H9 (cell line): ENCODE measurements at regions not wholly inside any gene's neighbourhood (a gene's known extent, or its start where the extent isn't known, plus 50 kb on each side); places are given as distances from the start of the nearest gene placed in this dataset.

Experiments used
- DNase-seq: peaks from one replicate; pipeline ENCODE4 v3.0.0-alpha.2; 2017
- H2AFZ ChIP-seq: one replicate; pipeline ENCODE4 v1.6.1; 2013; ENCODE audit warnings: mild to moderate bottlenecking, low read length, control low read depth, moderate library complexity
- H2AK5ac ChIP-seq: 2 replicates; pipeline ENCODE4 v1.6.1; 2013; ENCODE audit warnings: low read length, control low read depth, mixed read lengths; ENCODE audit not compliant: insufficient read length
- H2BK120ac ChIP-seq: one replicate; pipeline ENCODE4 v1.6.1; 2013; ENCODE audit warnings: low read depth, mild to moderate bottlenecking, low read length, control low read depth, inconsistent platforms; ENCODE audit not compliant: poor library complexity, severe bottlenecking
- H2BK12ac ChIP-seq: 2 replicates; pipeline ENCODE4 v1.6.1; 2013; ENCODE audit warnings: low read length, control low read depth, mixed read lengths, low read depth; ENCODE audit not compliant: insufficient read length
- H2BK15ac ChIP-seq: 2 replicates; pipeline ENCODE4 v1.6.1; 2013; ENCODE audit warnings: low read depth, low read length, control low read depth
- H2BK20ac ChIP-seq: one replicate; pipeline ENCODE4 v1.6.1; 2013; ENCODE audit warnings: low read depth, mild to moderate bottlenecking, low read length, control low read depth, inconsistent platforms; ENCODE audit not compliant: poor library complexity, severe bottlenecking
- H2BK5ac ChIP-seq: 2 replicates; pipeline ENCODE4 v1.6.1; 2013; ENCODE audit warnings: low read length, control low read depth, mixed read lengths; ENCODE audit not compliant: insufficient read length
- H3K14ac ChIP-seq: 2 replicates; pipeline ENCODE4 v1.6.1; 2013; ENCODE audit warnings: low read length, control low read depth; ENCODE audit not compliant: insufficient read depth
- H3K18ac ChIP-seq: 2 replicates; pipeline ENCODE4 v1.6.1; 2013; ENCODE audit warnings: low read depth, mild to moderate bottlenecking, mixed read lengths, low read length, control low read depth; ENCODE audit not compliant: insufficient read length
- H3K23ac ChIP-seq: 2 replicates; pipeline ENCODE4 v1.6.1; 2013; ENCODE audit warnings: low read length, control low read depth, mixed read lengths, low read depth; ENCODE audit not compliant: insufficient read length
- H3K23me2 ChIP-seq: 2 replicates; pipeline ENCODE4 v1.6.1; 2013; ENCODE audit warnings: low read depth, mild to moderate bottlenecking, mixed read lengths, low read length, control low read depth; ENCODE audit not compliant: insufficient read length, poor library complexity, severe bottlenecking
- H3K27ac ChIP-seq: 2 replicates; pipeline ENCODE4 v1.5.1; 2013; ENCODE audit warnings: low read length, control low read depth, mixed read lengths, low read depth; ENCODE audit not compliant: insufficient read length
- H3K27me3 ChIP-seq: 2 replicates; pipeline ENCODE4 v1.6.1; 2013; ENCODE audit warnings: low read length, control low read depth, inconsistent platforms; ENCODE audit not compliant: insufficient read depth
- H3K4ac ChIP-seq: 2 replicates; pipeline ENCODE4 v1.6.1; 2013; ENCODE audit warnings: low read depth, mild to moderate bottlenecking, control low read depth, inconsistent platforms, low read length, moderate library complexity
- H3K4me1 ChIP-seq: 2 replicates; pipeline ENCODE4 v1.6.1; 2013; ENCODE audit warnings: low read length, control low read depth, inconsistent platforms; ENCODE audit not compliant: insufficient read depth
- H3K4me2 ChIP-seq: 2 replicates; pipeline ENCODE4 v1.6.1; 2013; ENCODE audit warnings: low read length, control low read depth, mixed read lengths; ENCODE audit not compliant: insufficient read length, insufficient read depth
- H3K56ac ChIP-seq: 2 replicates; pipeline ENCODE4 v1.6.1; 2013; ENCODE audit warnings: low read depth, mild to moderate bottlenecking, mixed read lengths, low read length, control low read depth; ENCODE audit not compliant: insufficient read length
- H3K79me1 ChIP-seq: 2 replicates; pipeline ENCODE4 v1.6.1; 2013; ENCODE audit warnings: low read depth, mild to moderate bottlenecking, moderate library complexity, low read length, control low read depth, inconsistent platforms; ENCODE audit not compliant: insufficient read depth, poor library complexity, severe bottlenecking
- H3K79me2 ChIP-seq: 2 replicates; pipeline ENCODE4 v1.6.1; 2013; ENCODE audit warnings: low read length, control low read depth, inconsistent platforms; ENCODE audit not compliant: insufficient read depth
- H3K9ac ChIP-seq: 2 replicates; pipeline ENCODE4 v1.6.1; 2013; ENCODE audit warnings: low read length, control low read depth, mixed read lengths; ENCODE audit not compliant: insufficient read length; ENCODE audit errors: extremely low read depth
- H3K9me3 ChIP-seq: one replicate; pipeline ENCODE4 v1.6.1; 2013; ENCODE audit warnings: low read depth, low read length, inconsistent platforms; ENCODE audit not compliant: control insufficient read depth
- H3T11ph ChIP-seq: one replicate; pipeline ENCODE4 v1.6.1; 2013; ENCODE audit warnings: mild to moderate bottlenecking, low read length, control low read depth, inconsistent platforms
- H4K20me1 ChIP-seq: one replicate; pipeline ENCODE4 v1.6.1; 2013; ENCODE audit not compliant: control insufficient read depth, insufficient read length, insufficient read depth
- H4K5ac ChIP-seq: 2 replicates; pipeline ENCODE4 v1.6.1; 2013; ENCODE audit warnings: low read depth, mild to moderate bottlenecking, mixed read lengths, low read length, control low read depth; ENCODE audit not compliant: insufficient read length
- H4K8ac ChIP-seq: replicated peaks from 2 replicates; pipeline ENCODE4 v1.6.1; 2013; ENCODE audit warnings: low read length, control low read depth, mixed read lengths, low read depth; ENCODE audit not compliant: insufficient read length
- H4K91ac ChIP-seq: 2 replicates; pipeline ENCODE4 v1.6.1; 2013; ENCODE audit warnings: low read depth, mild to moderate bottlenecking, moderate library complexity, mixed read lengths, low read length, control low read depth; ENCODE audit not compliant: insufficient read length
- H3K27ac Mint-ChIP-seq, 3 experiments: 2 replicates in 2 of 3; 3 replicates in 1 of 3; pipeline ENCODE4 v1.8.0; 2020 to 2021; ENCODE audit warnings: mixed read lengths in 3 of 3, mild to moderate bottlenecking in 1 of 3, moderate library complexity in 1 of 3
- H3K27me3 Mint-ChIP-seq: 2 replicates; pipeline ENCODE4 v1.8.0; 2021; ENCODE audit warnings: low read depth, mild to moderate bottlenecking, moderate library complexity, mixed read lengths
- H3K36me3 Mint-ChIP-seq, 3 experiments: 2 replicates in 2 of 3; 3 replicates in 1 of 3; pipeline ENCODE4 v1.8.0; 2020 to 2021; ENCODE audit warnings: low read depth in 3 of 3, mixed read lengths in 3 of 3; ENCODE audit not compliant: insufficient read depth in 1 of 3
- H3K4me1 Mint-ChIP-seq, 2 experiments: 2 replicates each; pipeline ENCODE4 v1.8.0; 2020; ENCODE audit warnings: mixed read lengths in 2 of 2
- H3K4me3 Mint-ChIP-seq, 2 experiments: 2 replicates in 1 of 2; 3 replicates in 1 of 2; pipeline ENCODE4 v1.8.0; 2020 to 2021; ENCODE audit warnings: mild to moderate bottlenecking in 2 of 2, mixed read lengths in 2 of 2, moderate library complexity in 1 of 2
- H3K9me3 Mint-ChIP-seq, 2 experiments: 2 replicates in 1 of 2; 3 replicates in 1 of 2; pipeline ENCODE4 v1.8.0; 2020; ENCODE audit warnings: mild to moderate bottlenecking in 2 of 2, mixed read lengths in 2 of 2, moderate library complexity in 1 of 2
- WGBS: extraction: QIAGEN DNeasy Blood & Tissue Kit; methylation state at CpG from one replicate; pipeline ENCODE4 v1.1.7; 2013; ENCODE audit warnings: missing lambda C conversion rate, low lambda C conversion rate, mixed read lengths; ENCODE audit not compliant: insufficient read length; ENCODE audit errors: extremely low coverage; 5-methylcytosine and 5-hydroxymethylcytosine counted together
- TF ChIP-seq, protein P1 (sequence below): fragments of 200-600 bp; sonication (generic); conservative IDR thresholded peaks from 3 replicates; pipeline ENCODE4 v1.8.0; 2021; ENCODE audit warnings: antibody characterized with exemption, mild to moderate bottlenecking

DNA sequence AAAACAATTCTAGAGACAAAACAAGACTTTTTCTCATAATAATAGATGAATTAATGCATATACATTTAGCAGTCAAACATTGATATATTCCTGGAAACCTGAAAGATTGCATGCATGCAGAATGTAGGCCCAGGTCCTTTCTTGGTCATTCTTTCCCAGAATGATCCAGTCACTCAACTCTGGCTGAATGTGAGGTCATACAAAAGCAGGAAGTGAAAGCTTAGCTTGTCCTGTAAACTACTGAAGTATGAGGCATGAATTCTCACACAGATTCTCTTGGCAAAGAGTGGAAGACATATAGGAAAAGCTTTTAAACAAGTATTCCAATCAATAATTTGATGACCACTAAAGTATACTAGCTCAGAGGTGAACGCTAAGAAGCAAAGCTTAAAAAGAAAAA lies 253.9 kb downstream of the PPP1R3A start:
- no peak overlapping the region for H3K23ac ChIP-seq
- H3K27me3 Mint-ChIP-seq: no peaks in the 10 kb centered on the region
- no peak overlapping the region for H3K56ac ChIP-seq
- H2BK15ac ChIP-seq: no peak overlapping the region
- peaks cover 0 to 8% (median 4%) of the 10 kb centered on the region in 3 experiments; a peak in 4 of 7 replicates for H3K36me3 Mint-ChIP-seq
- no peak overlapping the region for H3K14ac ChIP-seq
- H3T11ph ChIP-seq: no peak overlapping the region
- H4K91ac ChIP-seq: no peak overlapping the region
- H2BK20ac ChIP-seq: no peak overlapping the region
- no peak overlapping the region for H2AK5ac ChIP-seq
- H3K27ac ChIP-seq: no peak overlapping the region
- no peak overlapping the region for H3K4me2 ChIP-seq
- H3K9me3 Mint-ChIP-seq: peaks cover 8 to 25% of the 10 kb centered on the region in 2 experiments
- H2BK5ac ChIP-seq: no peak overlapping the region
- H3K18ac ChIP-seq: no peak overlapping the region
- no peak overlapping the region for H3K4me3 Mint-ChIP-seq
- H3K4me1 Mint-ChIP-seq: no peaks in the 10 kb centered on the region
- no peaks in the 10 kb centered on the region for H3K4me1 ChIP-seq
- no peaks in the 10 kb centered on the region for H4K20me1 ChIP-seq
- H4K8ac ChIP-seq: no peak overlapping the region
- no peak overlapping the region for H2BK12ac ChIP-seq
- no peaks in the 10 kb centered on the region for H3K27me3 ChIP-seq
- no peak overlapping the region for H2AFZ ChIP-seq
- DNase-seq: no peak
- no peak overlapping the region for H2BK120ac ChIP-seq
- TF ChIP-seq, protein P1, sequence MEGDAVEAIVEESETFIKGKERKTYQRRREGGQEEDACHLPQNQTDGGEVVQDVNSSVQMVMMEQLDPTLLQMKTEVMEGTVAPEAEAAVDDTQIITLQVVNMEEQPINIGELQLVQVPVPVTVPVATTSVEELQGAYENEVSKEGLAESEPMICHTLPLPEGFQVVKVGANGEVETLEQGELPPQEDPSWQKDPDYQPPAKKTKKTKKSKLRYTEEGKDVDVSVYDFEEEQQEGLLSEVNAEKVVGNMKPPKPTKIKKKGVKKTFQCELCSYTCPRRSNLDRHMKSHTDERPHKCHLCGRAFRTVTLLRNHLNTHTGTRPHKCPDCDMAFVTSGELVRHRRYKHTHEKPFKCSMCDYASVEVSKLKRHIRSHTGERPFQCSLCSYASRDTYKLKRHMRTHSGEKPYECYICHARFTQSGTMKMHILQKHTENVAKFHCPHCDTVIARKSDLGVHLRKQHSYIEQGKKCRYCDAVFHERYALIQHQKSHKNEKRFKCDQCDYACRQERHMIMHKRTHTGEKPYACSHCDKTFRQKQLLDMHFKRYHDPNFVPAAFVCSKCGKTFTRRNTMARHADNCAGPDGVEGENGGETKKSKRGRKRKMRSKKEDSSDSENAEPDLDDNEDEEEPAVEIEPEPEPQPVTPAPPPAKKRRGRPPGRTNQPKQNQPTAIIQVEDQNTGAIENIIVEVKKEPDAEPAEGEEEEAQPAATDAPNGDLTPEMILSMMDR: no peak
- no peaks in the 10 kb centered on the region for H3K79me1 ChIP-seq
- H4K5ac ChIP-seq: no peak overlapping the region
- no peaks in the 10 kb centered on the region for H3K23me2 ChIP-seq
- no peaks in the 10 kb centered on the region for H3K9me3 ChIP-seq
- H3K9ac ChIP-seq: no peak overlapping the region
- no peak overlapping the region for H3K4ac ChIP-seq
- H3K79me2 ChIP-seq: no peaks in the 10 kb centered on the region
- H3K27ac Mint-ChIP-seq: no peak overlapping the region; a peak in 1 of 7 replicates
- no CpG with 5 or more reads among the region's 1 CpG for WGBS
